GM21447 (cell line): ENCODE measurements at regions not wholly inside any gene's neighbourhood (a gene's known extent, or its start where the extent isn't known, plus 50 kb on each side); places are given as distances from the start of the nearest gene placed in this dataset.
"Not testable (repeated sequence)": the region's sequence is repeated elsewhere in the genome, so short reads cannot be mapped to it uniquely, and the experiment has no call there.

ENCODE experiments used
- ATAC-seq: cut with Tn5 transposase; IDR thresholded peaks from one replicate; pipeline ENCODE4 v1.9.1; 2021; ENCODE audit not compliant: unreplicated experiment

- ATAC-seq: no peak
Observed at GRCh38 chr5:156170351-156170961, 156.5 kb upstream of the SGCD start.

DNA sequence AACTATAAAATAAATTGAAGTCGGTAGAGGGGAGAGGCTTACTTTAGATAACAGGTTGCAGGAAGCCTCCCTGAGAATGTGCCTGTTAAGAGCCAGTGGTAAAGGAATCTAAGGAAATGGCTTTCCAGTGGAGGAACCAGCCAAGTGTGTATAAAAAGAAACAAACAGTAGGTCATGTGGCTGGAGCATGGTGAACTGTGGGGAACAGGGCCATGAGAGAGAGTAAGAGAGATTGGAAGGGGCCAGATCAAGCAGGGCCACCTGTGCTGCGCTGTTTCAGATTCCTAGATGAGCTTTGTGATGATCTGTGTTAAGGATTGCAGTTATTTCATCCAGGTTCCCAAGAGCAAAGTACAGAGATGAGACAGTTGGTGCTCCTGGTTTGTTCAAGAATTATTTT is 152.7 kb upstream of the SGCD start:
- ATAC-seq: no peak

DNA sequence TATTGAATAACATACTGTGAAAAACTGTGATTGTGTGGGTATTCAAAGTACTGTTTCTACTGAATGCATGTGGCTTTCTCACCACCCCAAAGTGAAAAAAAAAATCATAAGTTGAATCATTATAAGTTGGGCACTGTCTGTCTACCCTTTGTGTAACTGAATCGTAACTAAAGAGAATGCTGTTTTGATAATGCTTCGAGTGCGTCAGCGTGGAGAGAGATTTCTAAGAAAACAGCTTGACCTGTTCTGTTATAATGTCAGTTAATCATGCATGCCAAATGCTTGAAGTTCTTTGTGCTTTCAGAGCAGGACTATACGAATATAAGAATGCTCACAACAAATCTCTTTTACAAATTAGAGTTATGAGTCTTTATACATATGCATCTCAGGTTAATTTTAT is 148.8 kb upstream of the SGCD start:
- ATAC-seq: no peak

DNA sequence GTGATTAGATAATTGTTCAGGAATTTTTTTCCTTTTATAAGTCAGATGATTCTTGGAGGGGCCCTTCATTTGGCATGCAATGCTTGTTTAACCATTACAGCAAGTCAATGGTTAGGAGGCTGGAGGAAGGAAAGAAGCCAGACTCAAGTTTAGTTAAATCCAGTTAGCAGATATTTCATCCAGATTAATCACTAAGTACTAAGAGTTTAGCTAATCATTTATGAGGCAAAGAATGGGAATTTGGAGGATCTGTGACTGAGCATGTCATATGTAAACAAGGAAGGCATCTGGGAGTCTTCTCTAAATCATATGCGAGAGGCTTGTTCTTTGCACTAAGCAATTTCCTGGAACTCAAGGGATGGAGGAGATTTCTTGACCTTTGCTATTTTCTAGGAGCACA is 145.3 kb upstream of the SGCD start:
- no peak for ATAC-seq

- ATAC-seq: no peak
Observed at GRCh38 chr5:156182174-156182967, 144.6 kb upstream of the SGCD start.

GRCh38 chr5:156186760-156187159 is 140.2 kb upstream of the SGCD start:
- ATAC-seq: no peak

DNA sequence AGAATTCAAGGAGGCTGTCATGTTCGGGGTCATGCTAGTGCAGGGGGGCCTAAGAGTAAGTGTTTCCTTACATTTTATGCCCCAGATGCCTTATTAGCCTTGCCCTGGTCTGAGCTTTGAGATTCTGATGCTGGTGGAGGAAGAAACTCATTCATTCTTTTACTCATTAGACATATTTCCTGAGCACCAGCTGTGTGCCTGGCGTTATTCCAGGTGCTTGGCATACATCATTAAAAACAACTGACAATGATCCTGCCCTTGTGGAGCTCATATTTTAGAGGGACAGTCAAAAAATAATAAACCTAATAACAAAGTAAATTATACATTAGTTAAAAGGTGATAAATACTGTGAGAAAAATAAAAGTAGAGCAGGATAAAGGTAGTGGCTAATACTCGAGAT is 138.9 kb upstream of the SGCD start:
- ATAC-seq: no peak

DNA sequence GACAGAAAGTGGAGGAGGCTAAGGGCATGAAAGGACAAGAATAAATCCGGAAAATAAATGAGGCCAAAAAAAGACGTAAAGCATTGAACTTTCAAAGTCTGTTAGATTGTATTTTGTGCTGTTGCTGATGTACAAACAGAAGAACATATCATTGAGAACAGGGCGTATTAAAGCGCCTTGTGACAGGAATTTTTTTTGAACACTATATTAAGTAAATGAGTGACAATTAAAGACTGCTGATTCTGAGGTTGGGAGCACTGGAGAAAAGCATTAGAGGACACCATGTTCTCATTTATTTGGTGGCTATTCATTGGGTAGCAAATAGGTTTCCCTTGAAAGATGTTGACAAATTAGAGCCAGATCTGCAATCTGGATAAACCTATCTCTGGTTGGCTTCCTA is 137.3 kb upstream of the SGCD start:
- ATAC-seq: no peak

GRCh38 chr5:156191547-156191946 is 135.4 kb upstream of the SGCD start:
- ATAC-seq: no peak

- ATAC-seq: no peak
Observed at GRCh38 chr5:156197042-156197635, 129.8 kb upstream of the SGCD start.

GRCh38 chr5:156199045-156199444 is 127.9 kb upstream of the SGCD start:
- ATAC-seq: no peak

GRCh38 chr5:156200938-156201787 is 125.8 kb upstream of the SGCD start:
- no peak for ATAC-seq

- no peak for ATAC-seq
Observed at GRCh38 chr5:156201788-156202403, 125.1 kb upstream of the SGCD start.

- no peak for ATAC-seq
Observed at GRCh38 chr5:156208271-156208670, 118.7 kb upstream of the SGCD start.

DNA sequence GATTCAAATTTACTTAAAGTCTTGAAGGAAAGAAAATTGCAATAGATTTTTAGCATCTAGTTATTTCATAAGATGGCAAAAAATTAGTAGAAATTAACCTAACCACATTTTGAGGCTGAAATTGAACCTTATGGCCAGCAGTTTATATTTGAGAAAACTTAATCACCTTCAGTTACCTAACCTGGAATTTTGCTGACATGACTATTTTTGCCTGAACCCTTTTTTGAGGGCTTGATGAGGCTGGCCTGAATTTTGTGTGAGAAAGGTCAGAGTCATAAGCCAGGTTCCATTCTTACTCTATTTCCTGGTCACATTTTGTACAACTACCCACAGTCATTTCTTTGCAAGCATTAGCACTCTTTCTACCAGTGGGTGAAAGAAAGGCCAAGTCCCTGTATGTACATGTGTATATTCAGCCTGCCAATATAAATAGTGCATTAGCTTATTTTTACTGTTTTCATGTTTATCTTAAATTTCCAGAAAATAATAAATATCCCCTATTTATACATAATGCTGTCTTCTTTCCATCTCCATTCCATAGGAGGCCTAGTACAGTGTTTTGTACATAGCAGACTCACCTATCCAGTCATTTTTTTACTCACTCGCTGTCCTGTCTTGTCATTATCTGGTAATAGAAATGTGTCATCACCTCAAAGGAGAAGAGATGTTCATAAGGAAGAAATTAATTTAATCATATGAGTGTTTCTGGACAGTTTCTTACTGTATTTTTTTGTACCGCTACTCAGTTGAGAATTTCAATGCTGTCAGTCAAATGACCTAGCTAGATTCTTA is 108.4 kb upstream of the SGCD start:
- no peak for ATAC-seq

- ATAC-seq: no peak
Observed at GRCh38 chr5:156219483-156220005, 107.4 kb upstream of the SGCD start.

DNA sequence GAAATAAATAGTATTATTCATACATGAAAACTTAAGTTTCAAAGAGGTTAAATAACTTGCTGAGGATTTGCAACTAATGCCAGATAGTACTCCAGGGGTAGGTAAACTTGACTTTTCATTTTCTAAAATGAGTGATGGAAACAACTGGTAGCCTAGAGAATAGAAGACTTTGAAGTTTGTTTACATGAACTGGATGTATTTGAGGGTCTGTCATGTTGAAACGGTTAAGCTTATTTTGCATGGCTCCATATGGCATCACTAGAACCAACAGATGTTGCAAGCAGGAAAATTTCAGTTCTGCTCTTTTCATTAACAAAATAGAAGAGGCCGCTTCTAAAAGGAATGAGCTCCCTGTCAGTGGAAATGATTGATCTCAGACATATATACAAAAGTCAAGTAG is 105.1 kb upstream of the SGCD start:
- no peak for ATAC-seq

DNA sequence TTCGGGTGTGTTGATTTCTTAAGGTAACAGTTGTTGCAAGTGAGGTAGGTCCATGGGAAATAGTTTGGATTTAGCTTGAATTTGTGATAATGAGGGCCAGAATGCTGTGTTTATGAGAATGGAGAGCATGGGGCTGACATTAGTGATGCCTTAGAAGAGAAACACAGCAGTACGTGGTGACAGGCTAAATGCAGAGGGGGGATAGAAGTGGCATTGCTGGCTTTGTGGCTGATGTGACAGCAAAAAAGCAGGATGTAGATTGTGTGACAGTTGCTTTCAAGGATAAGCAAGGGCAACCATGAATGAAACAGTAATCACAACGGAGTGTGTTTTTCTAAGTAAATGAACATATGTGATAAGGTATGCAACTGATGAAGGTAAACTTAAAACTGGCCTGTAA is 103.4 kb upstream of the SGCD start:
- ATAC-seq: no peak

GRCh38 chr5:156226485-156226884 is 100.5 kb upstream of the SGCD start:
- ATAC-seq: not testable (repeated sequence)

DNA sequence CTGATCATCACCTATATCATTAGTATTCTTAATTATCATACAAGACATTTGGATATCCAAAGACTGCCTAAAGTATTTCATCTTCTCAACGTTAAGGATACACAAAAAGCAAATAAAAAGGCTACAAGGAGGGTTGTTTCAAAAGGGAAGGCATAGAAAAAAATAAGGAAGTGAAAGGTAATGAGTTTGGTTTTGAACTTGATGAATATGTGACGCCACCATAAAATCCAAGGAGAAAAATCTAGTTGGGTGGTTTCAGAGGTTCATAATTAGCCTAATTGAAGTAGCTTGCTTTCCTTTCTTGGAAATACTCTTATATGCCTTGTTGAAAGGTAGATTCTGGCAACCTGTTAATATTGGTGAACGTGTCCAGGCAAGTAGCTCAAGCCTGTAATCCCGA is 96.1 kb upstream of the SGCD start:
- ATAC-seq: no peak
